Activated CD4-positive, alpha-beta T cell treated with anti-CD3 and anti-CD28 coated beads, Interleukin-10, Interleukin-2, amounts not matched to agents 100 ng/mL and 50 ng/mL, durations not matched to agents 16 hours and 8 hours (primary cell): ENCODE measurements at regions not wholly inside any gene's neighbourhood (a gene's known extent, or its start where the extent isn't known, plus 50 kb on each side); places are given as distances from the start of the nearest gene placed in this dataset.
"Not testable (repeated sequence)": the region's sequence is repeated elsewhere in the genome, so short reads cannot be mapped to it uniquely, and the experiment has no call there.

Experiments
- DNase-seq: peaks from one replicate; pipeline ENCODE4 v3.0.0-alpha.2; 2020

DNA sequence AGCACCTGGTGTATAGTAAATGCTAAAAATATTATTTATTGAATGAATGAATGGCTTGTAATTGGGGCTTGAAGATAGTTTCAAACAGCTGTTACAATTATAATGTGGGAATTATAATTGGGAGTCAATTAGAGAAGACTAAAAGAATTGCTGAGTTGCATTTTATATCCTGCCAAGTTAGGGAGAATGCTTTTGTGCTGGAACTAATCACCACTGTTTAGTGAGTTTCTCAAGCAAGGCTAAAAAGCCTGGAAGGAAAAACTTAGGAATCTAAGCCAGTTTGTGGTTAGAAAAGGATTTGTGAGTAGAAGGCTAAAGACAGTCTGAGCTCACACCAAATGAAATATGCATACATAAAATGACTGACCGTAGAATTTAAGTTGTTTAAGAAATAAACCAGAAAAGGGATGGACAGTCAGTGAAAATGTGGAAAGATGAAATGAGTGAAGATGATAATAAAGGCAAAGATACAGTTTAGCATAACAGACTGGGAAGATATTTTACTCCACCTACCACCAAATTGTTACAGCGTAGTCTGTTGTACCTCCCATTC is 647.7 kb upstream of the FSHR start:
- no peak for DNase-seq

DNA sequence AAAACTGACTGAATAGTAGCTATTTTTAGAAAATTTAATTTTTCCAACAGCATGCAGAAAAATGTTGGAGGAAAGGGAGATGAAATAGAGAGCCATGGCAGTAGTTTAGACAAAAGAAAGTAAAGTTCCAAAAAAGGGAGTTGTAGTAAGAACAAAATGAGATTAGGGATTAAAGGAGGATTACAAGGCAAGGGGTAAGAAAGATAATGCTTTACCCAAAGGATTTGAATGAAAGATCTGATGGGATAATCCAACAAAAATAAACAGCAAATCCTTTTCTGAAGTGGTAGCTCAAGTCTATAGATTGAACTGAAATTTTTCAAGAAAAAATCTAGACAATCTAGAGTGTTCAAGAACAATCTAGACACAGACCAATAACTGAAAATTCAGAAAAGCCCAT is 644.3 kb upstream of the FSHR start:
- DNase-seq, result no peak

DNA sequence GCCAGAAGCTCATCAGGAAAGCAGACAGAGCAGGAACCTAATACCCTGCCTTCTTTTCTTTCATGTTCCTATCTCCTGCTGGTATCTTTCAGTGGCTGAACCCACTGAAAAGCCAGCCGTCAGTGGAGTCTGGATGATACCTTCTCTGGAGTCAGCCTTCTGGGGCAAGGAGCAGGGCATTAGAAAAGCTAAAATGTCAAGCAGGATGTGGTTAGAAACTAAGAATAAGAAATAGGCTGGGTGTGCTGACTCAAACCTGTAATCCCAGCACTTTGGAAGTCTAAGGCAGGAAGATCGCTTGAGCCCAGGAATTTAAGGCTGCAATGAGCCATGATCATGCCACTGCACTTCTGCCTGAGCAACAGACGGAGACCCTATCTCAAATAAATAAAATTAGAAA is 642.0 kb upstream of the FSHR start:
- DNase-seq, result no peak

DNA sequence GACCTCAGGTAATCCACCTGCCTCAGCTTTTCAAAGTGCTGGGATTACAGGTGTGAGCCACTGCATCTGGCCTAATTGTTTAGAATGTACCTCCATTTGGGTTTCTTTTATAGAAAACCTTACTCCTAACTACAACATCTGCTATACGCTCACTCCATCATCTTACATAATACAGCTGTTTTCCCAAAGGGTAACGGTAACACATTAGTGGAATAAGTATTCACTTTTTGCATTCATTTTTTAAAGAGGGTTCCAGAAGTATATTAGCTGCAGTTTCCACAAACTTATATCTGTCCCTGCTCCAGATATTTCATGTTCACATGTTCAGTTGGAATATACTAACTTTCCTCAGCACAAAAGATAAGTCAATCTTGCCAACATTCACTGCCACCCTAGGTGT is 640.1 kb upstream of the FSHR start:
- DNase-seq, result no peak

DNA sequence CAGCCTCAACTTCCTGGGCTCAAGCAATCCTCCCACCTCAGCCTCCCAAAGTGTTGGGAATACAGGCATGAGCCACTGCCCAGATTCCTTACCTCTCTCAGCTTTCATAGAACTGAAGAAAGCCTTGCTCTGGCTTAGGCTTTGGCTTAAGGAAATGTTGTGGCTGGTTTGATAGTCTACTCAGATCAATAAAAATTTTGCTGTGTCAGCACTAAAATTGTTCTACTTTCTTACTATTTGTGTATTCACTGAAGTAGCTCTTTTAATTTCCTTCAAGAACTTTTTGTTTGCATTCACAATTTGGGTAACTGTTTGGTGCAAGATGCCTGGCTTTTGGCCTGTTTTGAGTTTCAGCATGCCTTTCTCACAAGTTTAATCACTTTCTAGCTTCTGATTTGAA is 634.0 kb upstream of the FSHR start:
- DNase-seq, result no peak

DNA sequence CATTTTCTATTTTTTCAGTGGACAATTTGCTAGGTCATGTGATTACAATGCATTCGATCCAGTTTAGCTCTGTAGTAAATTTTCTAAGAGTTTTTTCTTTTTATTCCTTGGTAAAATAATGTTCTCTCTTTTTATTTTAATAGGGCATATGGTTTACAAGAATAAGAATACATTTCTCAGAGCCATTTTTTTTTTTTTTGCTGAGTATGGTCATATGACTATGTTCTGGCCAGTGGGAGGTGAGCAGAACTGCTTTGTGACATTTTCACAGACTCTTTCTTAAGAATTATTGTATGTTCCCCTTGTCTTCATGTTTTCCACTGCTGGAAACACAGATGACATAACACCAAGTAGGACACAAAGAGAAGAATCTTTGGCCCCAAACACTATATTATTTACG is 626.6 kb upstream of the FSHR start:
- DNase-seq, result no peak

DNA sequence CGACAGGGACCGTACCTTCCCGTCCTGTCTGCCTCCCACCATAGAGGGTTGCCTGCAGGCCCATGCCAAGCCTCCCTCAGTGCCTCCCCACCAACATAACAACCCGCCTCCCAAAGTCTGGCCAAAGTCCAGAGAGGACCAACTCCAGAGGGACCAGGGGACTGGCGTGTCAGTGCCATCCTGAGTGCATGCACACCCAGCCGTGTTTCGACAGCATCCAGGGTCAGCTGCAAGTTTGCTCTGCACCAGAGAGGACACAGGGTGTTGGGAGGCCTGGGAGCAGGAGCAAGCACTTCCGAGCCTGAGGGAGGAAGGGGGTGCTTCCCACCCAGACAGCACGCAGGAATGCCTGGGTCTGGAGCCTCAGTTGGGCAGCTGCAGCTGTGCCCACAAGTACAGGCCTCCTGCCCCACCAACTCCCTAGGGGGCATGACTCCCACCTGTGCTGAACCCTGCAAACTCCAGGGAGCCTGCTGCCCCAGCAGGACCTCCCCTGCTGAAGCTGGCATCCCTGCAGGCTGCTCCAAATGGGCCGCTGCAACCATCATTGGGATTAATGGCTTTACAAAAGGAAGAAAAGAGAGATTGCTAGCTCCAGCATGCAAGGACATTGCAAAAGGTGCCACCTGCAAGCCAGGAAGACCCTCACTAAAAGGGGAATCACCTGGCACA is 618.1 kb upstream of the FSHR start:
- DNase-seq, result no peak

DNA sequence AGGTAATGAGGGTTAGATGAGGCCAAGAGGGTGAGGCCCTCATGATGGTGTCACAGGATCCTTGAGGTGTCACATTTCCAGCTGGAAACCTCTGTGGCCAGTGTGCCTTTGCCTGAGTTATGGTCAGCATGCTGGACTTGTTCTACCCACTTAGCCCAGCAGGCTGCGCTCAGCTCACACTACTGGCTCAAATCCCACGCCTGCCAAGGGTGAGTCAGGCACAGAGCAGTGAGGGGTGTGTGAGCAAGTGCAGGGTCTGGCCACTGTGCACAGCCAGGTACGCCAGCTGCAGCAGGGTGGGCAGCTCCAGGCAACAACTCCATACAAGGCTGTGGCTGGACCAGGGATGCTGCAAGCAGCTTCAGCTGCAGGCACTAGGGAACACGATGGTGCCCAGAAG is 616.6 kb upstream of the FSHR start:
- peak; percentile 4 for DNase-seq

DNA sequence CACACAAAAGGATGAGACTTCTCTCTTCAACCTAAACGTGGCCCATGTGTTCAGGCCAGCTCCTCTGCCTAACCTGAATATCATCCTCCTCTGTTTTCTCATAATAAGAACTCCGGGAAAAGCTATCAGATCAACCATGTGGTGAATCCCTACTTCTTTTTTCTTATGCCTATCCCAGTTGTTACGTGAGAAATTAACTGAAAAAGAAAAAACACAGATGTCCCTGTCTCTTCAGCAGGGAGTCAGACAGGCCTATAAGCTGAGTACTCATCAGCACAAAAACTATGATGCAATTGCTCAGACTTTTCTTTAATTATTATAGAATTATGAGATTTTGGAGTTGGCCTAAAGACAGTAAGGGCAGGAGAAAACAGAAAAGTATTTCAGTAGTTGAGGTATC is 613.0 kb upstream of the FSHR start:
- no peak for DNase-seq

DNA sequence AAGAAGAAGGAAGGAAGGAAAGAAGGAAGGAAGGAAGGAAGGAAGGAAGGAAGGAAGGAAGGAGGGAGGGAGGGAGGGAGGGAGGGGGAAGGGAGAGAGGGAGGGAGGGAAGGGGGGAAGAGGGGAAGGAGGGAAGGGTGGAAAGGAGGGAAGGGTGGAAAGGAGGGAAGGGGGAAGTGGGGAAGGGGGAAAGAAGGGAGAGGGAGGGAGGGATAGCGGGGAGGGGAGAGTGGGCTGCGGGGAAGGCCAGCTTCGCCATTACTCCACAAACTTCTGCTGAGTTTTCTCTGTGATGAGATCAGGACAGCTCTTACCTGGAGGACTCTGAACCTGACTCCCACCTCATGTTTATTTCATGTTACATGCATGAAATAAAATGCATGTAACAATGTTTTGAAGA is 601.5 kb upstream of the FSHR start:
- DNase-seq, result no peak

DNA sequence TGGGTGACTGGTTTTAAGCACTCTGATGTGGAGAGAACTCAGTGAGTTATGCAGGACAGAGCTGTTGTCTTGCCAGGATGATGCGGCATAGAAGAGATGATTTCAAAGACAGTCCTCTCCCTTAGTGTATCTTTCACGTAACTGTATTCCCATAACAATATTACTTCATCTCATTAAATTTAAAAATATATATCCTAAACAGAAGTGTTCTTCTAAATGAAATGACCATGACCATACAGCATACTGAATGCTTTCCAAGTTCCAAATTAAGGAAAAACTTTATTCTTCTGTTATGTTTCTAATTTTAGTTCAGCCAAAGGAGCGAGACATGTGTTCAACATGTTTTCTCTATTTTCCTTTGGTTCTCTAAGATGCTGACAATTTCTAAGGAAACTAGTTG is 600.1 kb upstream of the FSHR start:
- no peak for DNase-seq

DNA sequence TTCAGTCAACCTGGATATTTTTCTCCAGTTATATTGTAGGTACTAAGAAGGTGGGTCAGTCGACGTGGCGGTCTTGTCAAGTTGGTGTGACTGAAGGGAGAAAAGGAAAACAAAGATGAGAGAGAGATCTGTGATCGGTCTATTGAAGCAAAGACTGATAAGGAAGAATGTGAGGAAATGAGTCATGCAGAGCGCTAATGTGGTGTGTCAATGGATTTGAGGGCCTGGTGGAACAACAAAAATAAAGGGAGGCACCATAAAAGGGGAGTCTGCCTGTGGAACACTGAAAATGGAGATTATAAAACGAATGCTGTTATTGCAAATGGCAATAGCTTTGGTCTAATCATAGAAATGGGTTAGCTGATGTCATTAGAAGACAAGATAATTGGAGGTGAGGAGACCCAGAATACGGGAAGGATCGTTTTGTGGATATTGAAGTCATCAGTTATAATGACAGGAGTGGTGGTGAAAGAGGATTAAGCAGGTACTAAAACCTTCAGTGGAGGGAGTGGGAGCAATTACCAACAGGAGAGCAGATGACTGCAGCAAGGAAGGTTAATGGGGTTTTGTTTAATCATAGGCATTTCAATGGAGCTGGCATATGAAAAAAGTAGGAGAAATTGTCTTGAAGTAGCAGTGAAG is 599.1 kb upstream of the FSHR start:
- no peak for DNase-seq

DNA sequence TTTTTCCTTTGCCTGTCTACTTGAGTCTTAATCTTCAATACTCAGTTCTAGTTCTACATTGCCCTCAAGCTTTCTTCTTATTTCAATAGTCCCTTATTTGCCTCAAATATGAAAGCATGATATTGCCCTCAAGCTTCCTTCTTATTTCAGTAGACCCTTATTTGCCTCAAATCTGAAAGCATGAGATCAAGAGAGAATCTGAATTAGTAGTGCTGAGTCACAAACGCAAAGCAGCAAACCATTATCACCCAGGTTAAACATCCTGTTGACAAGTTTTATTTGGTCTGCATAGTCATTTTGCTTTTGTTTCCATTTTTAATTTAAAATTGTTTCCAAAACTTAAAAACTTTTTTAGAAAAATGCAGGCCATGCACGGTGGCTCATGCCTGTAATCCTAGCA is 583.3 kb upstream of the FSHR start:
- DNase-seq, result no peak

DNA sequence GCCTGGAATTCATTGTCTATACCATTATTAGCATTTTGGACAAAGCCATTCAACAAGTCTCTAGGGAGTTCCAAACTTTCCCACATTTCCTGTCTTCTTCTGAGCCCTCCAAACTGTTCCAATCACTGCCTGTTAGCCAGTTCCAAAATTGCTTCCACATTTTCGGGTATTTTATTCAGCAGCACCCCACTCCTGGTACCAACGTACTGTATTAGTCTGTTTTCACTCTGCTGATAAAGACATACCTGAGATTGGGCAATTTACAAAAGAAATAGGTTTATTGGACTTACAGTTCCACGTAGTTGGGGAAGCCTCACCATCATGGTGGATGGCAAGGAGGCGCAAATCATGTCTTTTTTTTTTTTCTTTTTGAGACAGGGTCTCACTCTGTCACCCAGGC is 578.6 kb upstream of the FSHR start:
- not testable (repeated sequence) for DNase-seq

DNA sequence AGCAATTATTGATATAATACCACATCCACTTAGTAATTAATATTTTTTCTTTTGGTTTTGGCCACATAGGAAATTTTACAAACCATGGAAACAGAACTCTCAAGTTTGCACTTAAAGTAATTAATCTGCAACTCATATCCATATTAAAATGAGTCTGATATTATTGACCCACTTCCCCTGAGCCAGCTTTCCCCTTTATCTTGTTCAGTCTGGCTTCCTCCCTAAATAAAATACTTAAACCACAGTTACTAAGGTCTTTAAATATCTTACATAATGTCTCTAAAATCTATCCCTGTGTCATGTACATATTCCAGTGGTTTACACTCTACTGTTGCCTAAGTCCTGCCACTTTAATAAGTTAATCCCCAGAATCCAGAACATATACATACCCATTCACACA is 564.9 kb upstream of the FSHR start:
- DNase-seq, result no peak

DNA sequence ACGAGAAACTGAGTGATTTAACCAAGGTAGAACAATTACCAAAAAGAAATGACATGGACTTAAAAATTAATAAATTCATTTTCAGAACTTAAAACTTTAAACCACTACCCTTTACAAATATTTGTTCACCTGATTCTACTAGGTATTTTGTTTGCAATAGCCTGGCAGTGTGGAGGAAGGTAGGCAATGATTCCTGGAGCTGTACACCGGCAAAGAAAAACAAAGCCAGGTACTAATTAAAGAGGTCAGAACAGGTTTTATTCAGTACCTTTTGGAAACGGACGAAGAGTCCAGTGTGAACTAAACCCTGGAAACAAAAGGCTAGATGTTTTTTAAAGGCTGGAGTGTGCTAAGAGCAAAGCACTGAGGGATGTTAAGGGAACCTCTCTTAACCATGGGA is 561.3 kb upstream of the FSHR start:
- no peak for DNase-seq

DNA sequence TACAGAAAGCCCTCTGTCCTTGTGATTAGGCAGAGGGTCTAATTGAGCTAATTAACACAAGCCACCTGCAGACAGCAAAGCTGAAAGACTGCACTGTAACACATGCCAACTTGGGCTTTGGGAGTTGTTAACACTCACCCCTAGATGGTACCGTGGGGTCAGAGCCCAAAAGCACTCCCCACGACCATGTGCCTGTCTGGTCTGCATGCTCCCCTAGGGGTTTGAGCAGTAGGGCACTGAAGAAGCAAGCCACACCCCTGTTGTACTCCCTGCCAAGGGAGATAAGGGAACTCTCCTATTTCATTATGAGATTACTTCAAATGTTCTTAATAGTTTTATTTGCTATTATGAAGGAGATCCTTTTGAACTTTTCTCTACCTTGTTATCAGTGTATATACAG is 560.1 kb upstream of the FSHR start:
- no peak for DNase-seq

DNA sequence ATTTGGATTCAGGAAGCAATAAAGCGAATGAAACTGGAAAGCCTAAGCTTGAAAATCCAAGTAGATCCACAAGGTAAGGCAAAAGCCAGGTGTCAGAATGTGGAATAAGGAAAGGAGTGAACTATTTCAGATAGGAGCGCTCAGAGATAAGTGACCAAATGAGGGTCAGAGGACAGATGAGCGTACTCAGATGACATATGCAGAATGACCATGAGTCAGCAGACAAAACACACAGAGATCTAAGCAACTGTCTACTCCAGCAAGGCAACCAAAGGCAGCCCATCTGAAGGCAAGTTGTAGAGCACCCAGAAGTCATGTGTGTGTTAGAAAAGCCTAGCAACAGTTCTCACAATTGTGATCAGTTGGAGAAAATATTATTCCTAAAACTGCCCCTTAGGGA is 548.4 kb upstream of the FSHR start:
- no peak for DNase-seq

DNA sequence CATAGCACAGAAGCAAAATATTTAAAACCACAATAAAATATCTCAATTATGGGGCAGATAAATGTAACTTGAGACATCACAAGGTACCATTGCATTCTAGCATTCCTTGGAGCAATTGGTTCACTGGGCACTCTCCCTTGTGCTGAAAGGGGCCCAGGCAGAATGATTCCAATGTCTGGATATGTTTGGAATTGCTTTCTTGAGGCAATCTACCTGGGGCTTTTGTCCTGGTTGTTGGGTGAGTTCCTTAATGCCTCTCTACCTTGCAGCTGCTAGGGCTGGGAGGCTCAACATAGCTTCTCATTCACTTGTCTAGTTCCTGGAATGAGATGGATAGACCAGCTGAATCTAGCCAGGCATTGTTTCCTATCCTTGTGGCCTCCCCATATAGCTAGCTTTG is 539.6 kb upstream of the FSHR start:
- DNase-seq, result no peak

DNA sequence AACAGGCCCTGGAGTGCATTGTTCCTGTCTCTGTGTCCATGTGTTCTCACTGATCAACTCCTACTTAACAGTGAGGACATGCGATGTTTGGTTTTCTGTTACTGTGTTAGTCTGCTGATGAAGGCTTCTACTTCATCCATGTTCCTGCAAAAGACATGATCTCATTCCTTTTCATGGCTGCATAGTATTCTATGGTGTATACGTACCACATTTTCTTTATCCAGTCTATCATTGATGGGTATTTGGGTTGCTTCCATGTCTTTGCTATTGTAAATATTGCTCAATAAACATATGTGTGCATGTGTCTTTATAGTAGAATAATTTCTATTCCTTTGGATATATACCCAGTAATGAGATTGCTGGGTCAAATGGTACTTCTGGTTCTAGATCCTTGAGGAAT is 537.7 kb upstream of the FSHR start:
- DNase-seq, result not testable (repeated sequence)

DNA sequence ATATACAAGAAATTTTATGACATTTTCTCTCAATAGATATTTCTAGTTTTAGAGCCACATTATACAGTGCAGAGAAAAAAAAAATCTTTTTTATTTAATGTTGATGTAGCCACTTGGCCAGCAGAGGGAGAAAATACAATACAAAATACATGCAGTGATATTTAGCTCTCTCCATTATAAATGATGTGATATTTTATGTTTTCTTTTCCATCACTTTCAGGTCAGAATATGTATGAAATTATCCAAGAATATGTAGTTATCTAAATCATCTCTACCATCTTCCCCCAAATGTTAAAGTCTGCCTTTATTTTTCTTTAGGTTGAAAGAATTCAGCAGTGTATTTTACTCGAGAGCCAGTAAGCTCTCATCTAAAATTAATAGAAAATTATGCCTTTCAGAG is 533.6 kb upstream of the FSHR start:
- DNase-seq, result no peak

DNA sequence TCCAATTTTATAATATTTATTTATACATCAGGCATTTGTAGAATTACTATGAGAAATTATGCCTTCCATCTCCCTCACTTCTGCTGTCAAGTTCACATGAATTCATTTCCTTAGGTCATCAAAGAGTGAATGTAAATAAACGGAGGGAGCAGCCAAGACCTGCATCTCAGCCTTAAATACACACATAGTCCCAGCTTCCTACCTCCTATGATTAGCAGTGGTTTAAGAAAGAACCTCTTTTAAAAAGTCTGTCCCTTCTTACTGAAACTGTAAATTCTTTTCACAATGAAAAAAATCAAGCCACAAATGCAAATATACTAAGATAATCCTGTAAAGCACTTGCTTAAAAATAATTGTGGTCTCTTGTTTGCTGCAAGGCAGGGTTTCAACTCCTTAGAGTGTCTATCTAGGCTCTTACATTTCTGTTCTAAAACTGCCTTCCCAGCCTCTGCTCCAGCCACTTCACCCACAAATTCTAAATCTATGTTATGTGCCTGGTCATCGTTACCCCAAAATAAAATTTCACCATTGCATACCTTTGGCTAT is 532.7 kb upstream of the FSHR start:
- no peak for DNase-seq

DNA sequence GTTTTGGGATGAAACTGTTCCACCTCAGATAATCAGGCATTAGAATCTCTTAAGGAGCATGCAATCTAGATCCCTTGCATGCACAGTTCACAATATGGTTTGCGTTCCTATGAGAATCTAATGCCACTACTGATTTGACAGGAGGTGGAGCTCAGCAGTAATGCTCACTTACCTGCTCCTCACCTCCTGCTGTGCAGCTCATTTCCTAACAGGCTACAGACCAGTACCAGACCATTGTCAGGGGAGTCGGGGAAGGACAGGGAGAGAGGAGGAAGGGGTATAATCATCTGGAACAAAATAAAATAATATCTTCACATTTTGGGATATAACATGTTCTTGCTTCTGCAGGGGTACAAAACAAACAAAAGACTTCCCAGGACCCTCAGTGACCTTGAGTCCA is 532.0 kb upstream of the FSHR start:
- DNase-seq, result no peak

DNA sequence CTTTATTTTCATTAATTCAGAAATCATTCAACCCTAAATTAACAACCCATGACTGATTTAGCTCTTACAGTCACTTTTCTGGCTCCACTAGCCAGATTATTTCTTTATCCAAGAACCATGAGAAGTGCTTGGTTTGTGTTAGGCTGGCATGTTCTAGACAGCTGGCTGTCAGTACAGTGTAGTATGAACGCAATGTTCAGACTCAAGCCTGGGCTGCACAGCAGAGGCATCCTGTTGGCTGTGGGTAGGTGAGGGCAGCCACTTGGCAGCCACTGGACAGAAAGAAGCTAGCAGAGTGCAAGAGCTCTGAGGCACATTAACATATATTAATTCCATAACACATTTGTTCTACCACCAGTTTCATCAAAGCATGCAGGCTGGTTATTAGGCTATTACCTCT is 522.9 kb upstream of the FSHR start:
- DNase-seq, result no peak

DNA sequence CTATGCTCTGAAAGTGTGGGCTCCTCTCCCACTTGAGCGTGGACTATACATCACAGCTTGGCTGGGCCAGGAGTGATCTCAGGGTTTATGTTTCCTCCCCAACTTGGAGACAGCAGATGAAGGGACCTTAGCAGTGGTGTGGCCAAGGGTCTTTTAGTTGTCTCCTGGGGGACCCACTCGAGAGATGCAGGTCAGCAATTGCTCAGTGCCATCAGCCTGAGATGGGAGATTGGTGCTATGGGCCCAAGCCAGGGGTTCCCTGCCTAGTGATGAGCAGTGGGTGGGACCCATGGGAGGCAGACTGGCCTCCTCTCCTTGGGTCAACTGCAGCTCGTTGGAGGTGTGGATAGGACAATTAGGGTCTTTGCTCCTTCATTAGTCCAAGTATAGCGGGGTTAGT is 510.5 kb upstream of the FSHR start:
- DNase-seq, result no peak
